ENCODE measurements at regions not wholly inside any gene's neighbourhood (a gene's known extent, or its start where the extent isn't known, plus 50 kb on each side); places are given as distances from the start of the nearest gene placed in this dataset.

DNA sequence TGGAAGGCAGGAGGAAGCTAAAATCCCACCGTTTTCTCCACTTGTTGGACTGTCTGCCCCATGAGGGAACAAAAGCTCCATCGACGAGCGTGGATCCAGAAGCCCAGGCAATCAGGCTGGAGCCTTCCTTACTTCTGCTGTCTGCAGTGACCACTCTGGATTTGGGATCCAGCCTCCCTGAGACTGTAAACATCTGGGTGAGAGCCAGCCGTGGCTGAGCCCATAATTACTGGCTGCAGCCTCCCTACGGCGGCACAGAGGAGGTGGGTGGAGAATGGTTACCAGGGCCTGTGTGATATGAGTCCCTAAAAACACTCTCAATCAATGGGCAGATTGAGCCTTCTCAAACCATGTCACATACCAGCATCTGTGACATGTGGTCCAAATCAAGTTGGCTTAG lies 158.2 kb downstream of the FOXL1 start:
- Mint-ChIP-seq H3K27me3 (ENCODE audit: low read depth) (peaks cover 25% of the 10 kb centered on the region), H3K4me3 (no peak overlapping the region), H3K36me3 (peaks cover 22% of the 10 kb centered on the region), H3K9me3 (peaks cover 19% of the 10 kb centered on the region), H3K4me1 (peaks cover 58% of the 10 kb centered on the region), H3K27ac (no peak overlapping the region)
- ATAC-seq (no peak), DNase-seq (ENCODE audit: low spot score) (no peak)
- TF ChIP-seq, protein P1, sequence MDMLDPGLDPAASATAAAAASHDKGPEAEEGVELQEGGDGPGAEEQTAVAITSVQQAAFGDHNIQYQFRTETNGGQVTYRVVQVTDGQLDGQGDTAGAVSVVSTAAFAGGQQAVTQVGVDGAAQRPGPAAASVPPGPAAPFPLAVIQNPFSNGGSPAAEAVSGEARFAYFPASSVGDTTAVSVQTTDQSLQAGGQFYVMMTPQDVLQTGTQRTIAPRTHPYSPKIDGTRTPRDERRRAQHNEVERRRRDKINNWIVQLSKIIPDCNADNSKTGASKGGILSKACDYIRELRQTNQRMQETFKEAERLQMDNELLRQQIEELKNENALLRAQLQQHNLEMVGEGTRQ (CRISPR knock-in tag; IDR thresholded peaks at IDR 0.05), result no peak
- TF ChIP-seq ZNF671 (CRISPR knock-in tag; IDR thresholded peaks at IDR 0.05) (no peak), ESRRA (CRISPR knock-in tag; IDR thresholded peaks at IDR 0.05; ENCODE audit: borderline replicate concordance) (no peak), ZNF396 (CRISPR knock-in tag; IDR thresholded peaks at IDR 0.05; ENCODE audit: borderline replicate concordance) (no peak), SOX15 (CRISPR knock-in tag; IDR thresholded peaks at IDR 0.05) (no peak), ZNF317 (CRISPR knock-in tag; IDR thresholded peaks at IDR 0.05; ENCODE audit: borderline replicate concordance, low read depth) (no peak), ZNF121 (CRISPR knock-in tag; IDR thresholded peaks at IDR 0.05) (no peak), OVOL2 (CRISPR knock-in tag; IDR thresholded peaks at IDR 0.05; ENCODE audit: borderline replicate concordance) (no peak), TEAD4 (CRISPR knock-in tag; IDR thresholded peaks at IDR 0.05) (no peak), IRF2 (CRISPR knock-in tag; IDR thresholded peaks at IDR 0.05; ENCODE audit: borderline replicate concordance, low read depth) (no peak), SP1 (CRISPR knock-in tag; conservative IDR thresholded peaks at IDR 0.05) (no peak), NFATC4 (CRISPR knock-in tag; IDR thresholded peaks at IDR 0.05) (no peak)
- TF ChIP-seq, protein P2, sequence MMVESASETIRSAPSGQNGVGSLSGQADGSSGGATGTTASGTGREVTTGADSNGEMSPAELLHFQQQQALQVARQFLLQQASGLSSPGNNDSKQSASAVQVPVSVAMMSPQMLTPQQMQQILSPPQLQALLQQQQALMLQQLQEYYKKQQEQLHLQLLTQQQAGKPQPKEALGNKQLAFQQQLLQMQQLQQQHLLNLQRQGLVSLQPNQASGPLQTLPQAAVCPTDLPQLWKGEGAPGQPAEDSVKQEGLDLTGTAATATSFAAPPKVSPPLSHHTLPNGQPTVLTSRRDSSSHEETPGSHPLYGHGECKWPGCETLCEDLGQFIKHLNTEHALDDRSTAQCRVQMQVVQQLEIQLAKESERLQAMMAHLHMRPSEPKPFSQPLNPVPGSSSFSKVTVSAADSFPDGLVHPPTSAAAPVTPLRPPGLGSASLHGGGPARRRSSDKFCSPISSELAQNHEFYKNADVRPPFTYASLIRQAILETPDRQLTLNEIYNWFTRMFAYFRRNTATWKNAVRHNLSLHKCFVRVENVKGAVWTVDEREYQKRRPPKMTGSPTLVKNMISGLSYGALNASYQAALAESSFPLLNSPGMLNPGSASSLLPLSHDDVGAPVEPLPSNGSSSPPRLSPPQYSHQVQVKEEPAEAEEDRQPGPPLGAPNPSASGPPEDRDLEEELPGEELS (CRISPR knock-in tag; IDR thresholded peaks at IDR 0.05), result no peak
- TF ChIP-seq, protein P3, sequence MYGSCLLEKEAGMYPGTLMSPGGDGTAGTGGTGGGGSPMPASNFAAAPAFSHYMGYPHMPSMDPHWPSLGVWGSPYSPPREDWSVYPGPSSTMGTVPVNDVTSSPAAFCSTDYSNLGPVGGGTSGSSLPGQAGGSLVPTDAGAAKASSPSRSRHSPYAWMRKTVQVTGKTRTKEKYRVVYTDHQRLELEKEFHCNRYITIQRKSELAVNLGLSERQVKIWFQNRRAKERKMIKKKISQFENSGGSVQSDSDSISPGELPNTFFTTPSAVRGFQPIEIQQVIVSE (CRISPR knock-in tag; IDR thresholded peaks at IDR 0.05; ENCODE audit: borderline replicate concordance), result no peak
- TF ChIP-seq, protein P4, sequence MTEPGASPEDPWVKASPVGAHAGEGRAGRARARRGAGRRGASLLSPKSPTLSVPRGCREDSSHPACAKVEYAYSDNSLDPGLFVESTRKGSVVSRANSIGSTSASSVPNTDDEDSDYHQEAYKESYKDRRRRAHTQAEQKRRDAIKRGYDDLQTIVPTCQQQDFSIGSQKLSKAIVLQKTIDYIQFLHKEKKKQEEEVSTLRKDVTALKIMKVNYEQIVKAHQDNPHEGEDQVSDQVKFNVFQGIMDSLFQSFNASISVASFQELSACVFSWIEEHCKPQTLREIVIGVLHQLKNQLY (CRISPR knock-in tag; IDR thresholded peaks at IDR 0.05), result no peak
- TF ChIP-seq, protein P5, sequence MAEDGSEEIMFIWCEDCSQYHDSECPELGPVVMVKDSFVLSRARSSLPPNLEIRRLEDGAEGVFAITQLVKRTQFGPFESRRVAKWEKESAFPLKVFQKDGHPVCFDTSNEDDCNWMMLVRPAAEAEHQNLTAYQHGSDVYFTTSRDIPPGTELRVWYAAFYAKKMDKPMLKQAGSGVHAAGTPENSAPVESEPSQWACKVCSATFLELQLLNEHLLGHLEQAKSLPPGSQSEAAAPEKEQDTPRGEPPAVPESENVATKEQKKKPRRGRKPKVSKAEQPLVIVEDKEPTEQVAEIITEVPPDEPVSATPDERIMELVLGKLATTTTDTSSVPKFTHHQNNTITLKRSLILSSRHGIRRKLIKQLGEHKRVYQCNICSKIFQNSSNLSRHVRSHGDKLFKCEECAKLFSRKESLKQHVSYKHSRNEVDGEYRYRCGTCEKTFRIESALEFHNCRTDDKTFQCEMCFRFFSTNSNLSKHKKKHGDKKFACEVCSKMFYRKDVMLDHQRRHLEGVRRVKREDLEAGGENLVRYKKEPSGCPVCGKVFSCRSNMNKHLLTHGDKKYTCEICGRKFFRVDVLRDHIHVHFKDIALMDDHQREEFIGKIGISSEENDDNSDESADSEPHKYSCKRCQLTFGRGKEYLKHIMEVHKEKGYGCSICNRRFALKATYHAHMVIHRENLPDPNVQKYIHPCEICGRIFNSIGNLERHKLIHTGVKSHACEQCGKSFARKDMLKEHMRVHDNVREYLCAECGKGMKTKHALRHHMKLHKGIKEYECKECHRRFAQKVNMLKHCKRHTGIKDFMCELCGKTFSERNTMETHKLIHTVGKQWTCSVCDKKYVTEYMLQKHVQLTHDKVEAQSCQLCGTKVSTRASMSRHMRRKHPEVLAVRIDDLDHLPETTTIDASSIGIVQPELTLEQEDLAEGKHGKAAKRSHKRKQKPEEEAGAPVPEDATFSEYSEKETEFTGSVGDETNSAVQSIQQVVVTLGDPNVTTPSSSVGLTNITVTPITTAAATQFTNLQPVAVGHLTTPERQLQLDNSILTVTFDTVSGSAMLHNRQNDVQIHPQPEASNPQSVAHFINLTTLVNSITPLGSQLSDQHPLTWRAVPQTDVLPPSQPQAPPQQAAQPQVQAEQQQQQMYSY (CRISPR knock-in tag; IDR thresholded peaks at IDR 0.05), result no peak
- TF ChIP-seq, protein P6, sequence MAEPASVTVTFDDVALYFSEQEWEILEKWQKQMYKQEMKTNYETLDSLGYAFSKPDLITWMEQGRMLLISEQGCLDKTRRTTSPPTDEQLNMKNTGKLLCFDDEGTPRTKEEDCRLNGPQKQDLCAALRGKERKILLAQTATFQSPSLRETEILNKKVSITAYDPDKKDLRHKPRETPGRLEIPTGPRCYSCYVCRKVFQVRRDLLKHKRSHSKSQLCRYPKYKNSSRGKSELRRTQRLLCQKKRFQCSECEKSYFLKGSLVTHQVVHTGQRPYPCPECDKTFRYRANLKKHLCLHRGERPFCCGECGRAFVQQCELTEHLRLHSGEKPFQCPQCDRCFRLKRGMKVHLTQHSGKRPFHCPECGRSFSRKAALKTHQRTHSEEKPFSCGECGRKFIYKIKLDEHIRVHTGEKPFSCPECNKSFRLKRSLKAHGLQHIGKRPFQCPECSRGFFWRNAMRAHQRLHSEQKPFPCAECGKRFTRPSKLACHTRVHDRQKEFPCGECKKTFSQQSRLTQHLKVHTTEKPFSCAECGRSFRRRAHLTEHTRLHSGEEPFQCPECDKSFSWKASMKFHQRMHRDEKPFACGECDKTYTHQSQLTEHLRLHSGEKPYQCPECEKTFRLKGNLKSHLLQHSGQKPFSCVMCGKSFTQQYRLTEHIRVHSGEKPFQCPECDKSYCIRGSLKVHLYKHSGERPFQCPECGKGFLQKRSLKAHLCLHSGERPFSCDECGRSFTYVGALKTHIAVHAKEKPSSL (CRISPR knock-in tag; conservative IDR thresholded peaks at IDR 0.05), result no peak
- ChIA-PET CTCF (interaction anchor here (0.7 kb wide), 1 partner anchor 24 kb away, joined by 6 read pairs; no protein-coding TSS in a partner anchor), POLR2A (no interaction called here)
